ENCODE measurements at regions not wholly inside any gene's neighbourhood (a gene's known extent, or its start where the extent isn't known, plus 50 kb on each side); places are given as distances from the start of the nearest gene placed in this dataset.

DNA sequence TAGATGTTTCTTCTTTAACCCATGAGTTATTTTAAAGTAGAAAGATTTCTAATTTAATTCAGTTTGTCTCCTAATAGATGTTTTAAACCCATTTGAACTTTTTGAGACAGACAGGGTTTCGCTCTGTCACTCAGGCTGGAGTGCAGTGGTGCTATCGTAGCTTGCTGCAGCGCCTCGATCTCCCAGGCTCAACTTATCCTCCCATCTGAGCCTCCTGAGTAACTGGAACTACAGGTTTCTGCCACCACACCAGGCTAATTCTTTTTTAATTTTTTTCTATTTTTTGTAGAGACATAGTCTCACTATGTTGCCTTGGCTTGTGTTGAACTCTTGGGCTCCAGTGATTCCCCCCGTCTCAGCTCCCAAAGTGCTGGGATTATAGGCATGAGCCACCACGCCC, 53.0 kb upstream of the RAB18 start:
- DNase-seq (ENCODE audit: low spot score), result no peak

DNA sequence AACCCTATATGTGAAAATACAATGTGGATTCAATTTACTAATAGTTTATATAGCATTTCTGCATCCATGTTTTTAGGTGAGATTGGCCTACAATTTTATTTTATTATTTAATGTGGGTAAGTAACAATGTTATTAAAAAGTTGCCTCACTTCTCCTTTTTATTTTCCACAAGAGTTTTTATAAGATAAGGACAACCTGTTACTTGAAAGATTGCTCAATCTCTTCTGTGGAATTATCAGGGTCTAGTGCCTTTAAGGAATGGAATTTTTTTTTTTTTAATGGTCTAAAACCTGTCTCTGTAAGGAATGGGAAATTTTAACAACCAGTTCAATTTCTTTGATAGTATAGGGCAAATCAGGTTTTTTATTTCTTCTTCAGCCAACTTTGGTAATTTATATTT, 53.9 kb upstream of the RAB18 start:
- no peak for DNase-seq (ENCODE audit: low spot score)

DNA sequence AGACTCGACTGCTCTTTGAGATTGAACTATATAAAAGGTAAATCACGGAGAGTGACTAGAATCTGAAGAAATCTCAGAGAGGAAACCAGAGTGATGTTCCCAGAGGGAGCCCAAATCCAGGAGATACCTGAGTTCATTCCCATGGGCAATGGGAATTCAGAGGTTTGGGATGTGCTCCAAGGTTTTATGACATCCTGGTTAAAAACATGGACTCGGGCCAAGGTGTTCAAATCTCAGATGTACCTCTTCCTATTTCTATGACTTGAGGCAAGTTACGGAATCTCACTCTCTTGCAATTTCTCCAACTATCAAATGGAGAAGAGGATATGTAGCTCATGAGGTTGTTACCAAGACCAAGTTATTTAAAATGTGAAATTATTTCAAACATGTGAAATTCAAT, 54.5 kb upstream of the RAB18 start:
- DNase-seq (ENCODE audit: low spot score), result no peak

DNA sequence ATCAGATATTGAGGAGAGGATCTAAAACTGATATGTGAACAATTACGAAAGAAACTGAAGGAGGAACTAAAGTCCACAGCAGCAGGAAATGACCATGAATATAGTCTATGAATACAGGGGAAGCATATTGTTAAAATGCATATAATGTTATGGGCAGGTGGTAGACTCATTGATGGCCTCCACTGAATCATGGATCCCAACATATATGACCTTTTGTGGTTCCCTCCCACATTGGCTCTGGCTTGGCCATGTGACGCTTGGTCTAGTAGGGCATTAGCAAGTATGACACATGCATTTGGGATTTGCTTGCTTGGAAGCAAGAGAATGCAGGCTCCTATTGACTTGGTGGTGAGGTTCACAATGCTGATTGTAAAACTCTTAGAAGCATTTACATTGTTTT, 55.2 kb upstream of the RAB18 start:
- no peak for DNase-seq (ENCODE audit: low spot score)

DNA sequence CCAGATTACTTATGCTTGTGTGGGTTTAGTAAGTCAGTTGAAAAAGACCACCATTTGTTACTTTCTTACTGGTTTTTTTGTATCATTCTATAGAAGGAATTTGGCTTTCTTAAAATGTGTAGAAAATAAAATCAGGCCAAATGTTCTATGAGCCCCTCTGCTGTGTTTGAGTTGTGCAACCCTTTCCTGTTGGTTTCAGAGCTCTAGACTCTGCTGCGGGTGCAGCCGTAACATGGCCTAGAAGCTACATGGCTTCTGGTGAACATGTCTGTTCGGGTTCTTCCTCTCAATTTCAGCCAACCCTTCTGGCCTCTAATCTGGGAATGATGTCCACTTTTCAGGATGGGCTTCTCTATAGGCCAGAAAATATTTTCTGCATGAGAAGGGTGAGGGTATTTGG, 56.6 kb upstream of the RAB18 start:
- no peak for DNase-seq (ENCODE audit: low spot score)

DNA sequence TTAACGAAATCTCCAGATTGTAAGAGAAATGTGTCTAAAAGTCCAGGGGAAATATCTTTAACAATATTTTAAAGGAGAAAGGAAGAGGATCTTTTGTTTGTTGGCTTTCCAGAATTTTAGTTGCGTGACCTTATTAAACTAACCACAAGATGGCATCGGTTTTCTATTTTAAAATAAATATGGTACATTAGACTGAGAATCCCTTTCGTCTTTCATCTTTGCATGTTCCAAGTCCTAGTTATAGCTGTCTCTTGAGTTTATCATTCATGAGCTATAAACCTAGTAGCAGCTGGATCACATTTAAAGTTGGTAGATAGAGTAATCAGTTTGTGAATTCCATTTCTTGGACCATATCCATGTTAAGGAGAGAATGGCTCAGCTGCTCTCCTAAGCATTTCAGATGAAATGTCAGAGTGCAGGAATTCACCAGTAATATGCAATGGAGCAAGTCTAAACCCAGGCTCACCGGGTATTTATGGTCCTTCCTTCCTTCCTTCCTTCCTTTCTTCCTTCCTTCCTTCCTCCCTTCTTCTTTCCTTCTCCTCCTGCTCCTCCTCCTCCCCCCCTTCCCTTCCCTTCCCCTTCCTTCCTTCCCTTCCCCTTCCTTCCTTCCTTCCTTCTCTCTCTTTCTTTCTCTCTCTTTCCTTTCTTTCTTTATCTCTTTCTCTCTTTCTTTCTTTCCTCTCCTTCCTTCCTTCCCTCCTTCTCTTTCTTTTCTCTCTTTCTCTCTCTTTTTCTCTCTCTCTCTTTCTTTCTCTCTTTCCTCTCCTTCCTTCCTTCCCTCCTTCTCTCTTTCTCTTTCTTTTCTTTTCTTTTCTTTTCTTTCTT, 57.8 kb upstream of the RAB18 start:
- DNase-seq (ENCODE audit: low spot score), result no peak

DNA sequence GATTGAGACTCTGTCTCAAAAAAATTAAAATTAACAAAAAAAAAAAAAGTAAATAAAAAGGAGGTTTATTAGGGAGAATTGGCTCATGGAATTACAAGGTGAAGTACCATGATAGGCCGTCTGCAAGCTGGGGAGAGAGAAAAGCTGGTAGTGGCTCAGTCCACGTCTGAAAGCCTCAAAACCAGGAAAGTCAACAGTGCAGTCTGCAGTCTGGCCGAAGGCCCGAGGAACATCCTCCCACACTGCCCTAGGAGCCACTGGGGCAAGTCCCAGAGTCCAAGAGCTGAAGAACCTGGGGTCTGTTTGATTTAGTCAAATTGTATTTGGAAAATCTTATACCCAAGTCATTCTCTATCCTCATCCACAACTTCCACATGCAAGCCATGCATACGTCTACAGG, 59.0 kb upstream of the RAB18 start:
- no peak for DNase-seq (ENCODE audit: low spot score)

DNA sequence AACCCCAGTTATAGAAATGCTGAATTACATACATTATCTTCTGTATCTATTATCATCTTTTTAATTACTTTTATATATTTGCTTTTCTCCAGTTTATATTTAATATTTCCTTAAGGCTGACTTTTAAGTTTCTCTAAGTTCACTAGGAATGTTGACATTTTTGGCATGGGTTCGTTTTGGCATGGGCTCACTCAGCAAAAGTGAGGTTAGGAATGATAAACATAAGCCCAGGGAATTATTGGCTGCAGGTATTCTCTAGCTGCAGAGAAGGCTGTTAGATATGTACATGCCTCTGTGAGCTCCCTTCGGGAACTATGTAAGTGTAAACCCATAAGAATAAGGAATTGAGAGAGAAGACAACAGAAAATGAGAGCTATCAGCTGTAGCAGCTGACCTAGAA, 63.6 kb upstream of the RAB18 start:
- DNase-seq (ENCODE audit: low spot score), result no peak

DNA sequence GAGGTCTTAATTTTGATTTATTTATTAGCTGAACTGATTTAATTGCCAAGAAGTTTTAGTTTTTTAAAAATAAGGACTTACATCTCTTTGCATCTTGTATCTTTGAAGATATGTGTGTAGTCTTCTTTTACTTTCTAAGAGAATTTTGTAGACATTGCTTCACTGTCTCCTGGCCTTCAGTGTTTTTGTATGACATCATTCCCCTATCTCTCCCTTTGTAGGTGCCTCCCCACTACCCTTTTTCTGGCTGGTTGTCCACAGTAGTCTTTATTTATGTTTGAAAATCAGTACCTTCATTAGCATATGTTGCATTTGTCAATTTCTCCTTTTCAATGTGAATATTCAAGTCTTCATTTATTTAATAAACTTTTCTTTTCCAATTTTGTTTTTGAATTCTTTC, 64.1 kb upstream of the RAB18 start:
- DNase-seq (ENCODE audit: low spot score), result no peak

DNA sequence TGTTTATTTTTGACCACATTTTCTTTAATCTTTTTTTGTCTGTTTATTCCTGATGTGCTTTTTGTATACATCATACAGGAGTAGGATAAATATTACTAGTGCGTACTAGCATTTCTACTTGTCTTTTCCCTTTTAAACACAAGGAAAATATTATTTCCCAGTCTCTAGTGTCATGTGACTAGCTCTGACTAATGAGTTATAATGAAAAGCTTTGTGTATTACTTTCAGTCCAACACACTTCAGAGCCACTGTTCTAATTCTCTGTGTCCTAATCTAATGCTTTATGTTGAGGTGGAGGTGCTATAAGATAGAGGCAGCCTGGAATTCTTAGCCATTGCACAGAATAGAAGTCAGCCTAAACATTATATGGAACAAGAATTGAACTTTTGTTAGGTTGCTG, 65.0 kb upstream of the RAB18 start:
- DNase-seq (ENCODE audit: low spot score), result no peak

DNA sequence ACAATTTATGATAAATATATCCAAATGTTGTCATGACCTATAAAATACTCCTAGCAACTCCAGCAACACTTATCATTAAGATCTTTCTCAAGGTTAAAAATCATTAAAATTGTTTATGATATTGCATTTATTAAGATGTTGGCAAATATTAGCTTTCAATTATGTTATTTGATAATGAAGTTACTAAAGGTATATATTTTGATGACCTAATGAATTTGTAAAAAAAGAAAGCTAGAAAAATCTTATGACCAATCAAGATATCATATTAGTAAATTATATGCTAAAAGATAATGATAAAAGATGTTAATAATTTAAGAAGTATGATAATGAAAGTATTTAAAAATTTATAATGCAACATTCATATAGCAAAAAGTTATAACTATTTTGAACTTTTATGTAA, 66.3 kb upstream of the RAB18 start:
- DNase-seq (ENCODE audit: low spot score), result no peak

DNA sequence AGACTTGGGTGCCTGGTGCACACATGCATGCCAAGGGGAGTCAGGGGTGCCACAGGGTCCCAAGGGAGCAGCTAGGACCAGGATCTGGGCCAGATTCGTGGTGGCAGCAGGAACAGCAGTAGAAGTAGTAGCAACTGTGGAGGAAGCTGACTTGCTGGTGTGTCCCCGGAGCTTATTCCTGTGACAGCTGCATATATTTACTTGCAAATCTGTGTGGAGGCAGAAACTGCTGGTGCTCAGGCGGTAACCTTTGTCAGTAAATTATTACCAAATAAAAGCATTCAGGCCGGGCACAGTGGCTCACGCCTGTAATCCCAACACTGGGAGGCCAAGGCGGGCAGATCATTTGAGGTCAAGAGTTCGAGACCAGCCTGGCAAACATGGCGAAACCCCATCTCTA, 67.4 kb upstream of the RAB18 start:
- DNase-seq (ENCODE audit: low spot score), result no peak

DNA sequence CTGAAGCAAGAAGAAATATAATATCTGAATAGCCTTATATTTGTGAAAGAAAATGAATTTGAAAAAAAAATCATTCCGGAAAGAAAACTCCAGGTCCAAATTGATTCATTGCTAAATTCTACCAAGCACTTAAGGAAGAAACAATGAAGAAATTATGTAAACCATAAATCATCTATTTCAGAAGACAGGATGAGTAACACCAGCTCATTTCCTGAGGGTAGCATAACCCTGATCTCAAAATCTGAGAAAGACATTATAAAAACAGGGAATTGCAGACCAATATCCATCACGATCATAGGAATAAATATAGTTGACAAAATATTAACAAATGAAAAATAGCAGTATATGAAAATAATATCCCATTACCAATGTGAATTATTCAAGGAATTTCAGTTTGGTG, 70.1 kb upstream of the RAB18 start:
- DNase-seq (ENCODE audit: low spot score), result no peak

DNA sequence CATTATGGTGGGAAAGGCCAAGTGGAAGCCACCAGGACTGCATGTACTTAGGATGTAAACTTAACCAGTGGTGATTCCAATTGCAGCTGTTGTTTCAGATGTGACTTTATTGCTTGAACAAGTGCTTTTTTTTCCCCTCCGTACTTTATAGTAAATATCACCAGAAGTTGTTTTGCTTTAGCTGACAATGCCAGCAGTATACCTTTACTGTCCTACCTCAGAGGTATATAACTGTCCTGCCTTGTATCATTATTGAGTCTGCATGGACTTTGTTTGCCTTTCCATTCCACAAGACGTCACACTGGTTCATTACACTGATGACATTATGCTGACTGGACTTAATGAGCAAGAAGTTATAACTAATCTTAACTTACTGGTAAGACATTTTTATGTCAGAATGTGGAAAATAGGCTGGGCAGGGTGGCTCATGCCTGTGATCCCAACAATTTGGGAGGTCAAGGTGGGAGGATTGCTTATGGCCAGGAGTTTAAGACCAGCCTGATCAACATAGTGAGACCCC, 77.1 kb upstream of the RAB18 start:
- no peak for DNase-seq (ENCODE audit: low spot score)

DNA sequence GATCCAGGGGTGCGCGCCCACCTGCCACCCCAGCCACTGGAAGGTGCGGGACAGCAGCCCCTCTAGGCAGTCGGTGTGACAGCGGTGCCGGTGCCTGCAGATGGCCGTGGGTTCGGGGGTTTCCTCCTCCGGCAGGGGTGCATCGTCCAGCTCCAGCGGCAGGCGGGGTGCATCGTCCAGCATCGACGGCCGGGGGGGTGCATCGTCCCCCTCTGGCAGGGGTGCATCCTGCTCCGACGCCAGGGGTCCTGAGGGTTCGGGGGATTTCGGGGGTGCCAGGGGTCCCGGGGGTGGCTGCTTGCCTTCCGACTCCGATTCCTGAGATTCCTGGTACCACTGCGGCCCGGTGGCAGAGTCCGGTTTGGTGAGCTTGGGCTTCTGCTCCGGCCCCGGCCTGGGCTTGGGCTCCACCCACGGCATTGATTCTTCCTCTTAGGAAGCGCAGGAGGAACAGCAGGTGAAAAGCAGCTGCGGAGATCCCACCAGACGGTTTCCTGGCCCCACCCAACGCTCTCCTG, 90.2 kb upstream of the RAB18 start:
- DNase-seq (ENCODE audit: low spot score), result no peak

DNA sequence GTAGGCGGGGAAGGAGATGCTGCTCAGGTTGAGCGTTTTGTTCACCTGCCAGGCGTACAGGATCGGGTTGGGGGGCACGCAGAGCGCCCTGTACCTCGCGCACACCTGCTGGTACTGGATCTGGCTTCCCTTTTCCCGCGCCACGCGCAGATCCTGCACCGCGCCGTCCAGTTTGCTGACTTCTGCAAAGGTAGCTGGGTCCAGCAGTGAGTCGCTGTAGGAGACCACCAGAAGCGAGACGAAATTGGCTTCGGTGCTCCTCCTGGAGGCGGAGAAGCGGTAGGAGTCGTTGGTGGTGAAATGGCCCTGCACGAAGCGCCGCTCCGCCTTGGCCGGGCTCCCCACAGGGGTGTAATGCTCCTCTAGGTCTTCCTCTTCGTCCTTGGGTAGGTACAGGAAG, 90.7 kb upstream of the RAB18 start:
- no peak for DNase-seq (ENCODE audit: low spot score)

DNA sequence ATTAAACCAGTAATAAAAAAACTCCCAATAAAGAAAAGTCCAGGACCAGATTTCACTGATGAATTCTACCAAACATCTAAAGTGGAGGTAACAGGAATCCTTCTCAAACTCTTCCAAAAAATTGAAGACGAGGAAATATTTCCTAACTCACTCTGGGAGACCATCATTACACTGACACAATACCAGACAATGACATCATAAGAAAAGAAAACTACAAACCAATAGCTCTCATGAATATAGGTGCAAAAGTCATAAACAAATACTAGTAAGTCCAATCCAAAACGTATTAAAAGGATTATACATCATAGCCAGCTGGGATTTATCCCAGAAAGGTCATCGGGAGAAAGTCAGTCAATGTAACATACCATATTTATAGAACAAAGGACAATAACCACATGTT, 94.0 kb upstream of the RAB18 start:
- DNase-seq (ENCODE audit: low spot score), result no peak

DNA sequence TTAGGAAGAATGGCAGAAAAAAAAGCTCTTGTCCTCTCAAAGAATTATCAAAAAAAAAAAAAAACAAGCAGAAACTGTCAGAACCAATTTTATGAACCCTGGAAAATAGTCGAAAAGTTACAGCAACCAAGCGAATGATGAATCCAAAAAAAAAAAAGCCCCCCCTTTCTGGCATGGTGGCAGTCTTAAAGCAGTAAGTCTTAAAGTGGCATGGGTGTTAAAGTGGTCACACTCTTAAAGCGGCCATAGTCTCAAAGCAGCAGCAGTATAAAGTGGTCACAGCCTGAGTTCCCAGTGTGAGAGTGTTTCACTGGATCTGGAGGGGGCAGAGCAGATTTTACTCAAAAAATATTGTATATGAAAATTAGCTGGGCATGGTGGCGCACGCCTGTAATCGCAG, 96.8 kb upstream of the RAB18 start:
- no peak for DNase-seq (ENCODE audit: low spot score)

DNA sequence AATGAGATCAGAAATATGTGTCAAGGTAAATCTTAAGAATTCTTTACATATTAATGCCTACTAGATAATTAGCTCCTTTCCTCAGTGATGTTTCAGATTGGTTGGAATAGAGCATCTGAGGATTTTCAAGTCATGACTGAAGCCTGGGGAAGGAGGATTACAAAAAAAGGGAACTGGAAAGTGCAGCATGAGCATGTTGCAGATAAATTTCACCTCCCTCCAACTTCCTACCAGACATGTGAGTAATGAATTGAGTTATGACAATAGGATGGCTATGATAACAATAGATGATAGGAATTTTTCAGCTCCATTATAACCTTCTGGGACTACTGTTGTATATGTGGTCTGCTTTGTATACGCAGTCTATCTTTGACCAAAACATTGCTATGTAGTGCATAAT, 104.2 kb upstream of the RAB18 start:
- DNase-seq (ENCODE audit: low spot score), result no peak

DNA sequence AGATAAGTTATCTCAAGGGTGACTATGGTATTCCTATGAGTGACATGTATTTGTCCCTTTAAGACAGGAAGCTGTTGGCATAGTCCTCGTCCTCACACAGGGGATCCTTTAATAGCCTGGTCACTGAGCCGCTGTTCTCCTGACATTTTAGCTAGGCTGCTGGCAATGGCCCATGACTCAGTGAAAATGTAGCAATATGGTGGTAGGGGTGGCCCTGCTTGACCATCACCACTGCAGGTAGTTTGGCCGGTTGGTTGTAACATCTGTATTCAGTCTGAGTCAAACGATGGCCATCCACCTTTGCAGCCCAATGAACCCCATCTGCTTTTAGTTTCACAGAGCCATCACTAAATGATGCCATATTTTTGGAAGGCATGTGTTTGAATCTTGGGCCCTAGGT, 110.1 kb upstream of the RAB18 start:
- DNase-seq (ENCODE audit: low spot score), result no peak

DNA sequence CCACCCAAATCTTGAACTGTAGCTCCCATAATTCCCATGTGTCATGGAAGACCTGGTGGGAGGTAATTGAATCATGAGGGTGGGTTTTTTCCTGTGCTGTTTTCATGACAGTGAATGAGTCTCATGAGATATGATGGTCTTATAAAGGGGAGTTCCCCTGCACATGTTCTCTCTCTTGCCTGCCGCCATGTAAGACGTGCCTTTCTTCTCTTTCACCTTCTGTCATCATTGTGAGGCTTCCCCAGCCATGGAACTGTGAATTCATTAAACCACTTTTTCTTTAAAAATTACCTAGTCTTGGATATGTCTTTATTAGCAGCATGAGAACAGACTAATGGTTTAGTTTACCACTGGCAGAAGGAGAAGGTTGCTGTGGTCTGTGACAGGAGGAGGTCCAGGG, 111.5 kb upstream of the RAB18 start:
- DNase-seq (ENCODE audit: low spot score), result no peak

DNA sequence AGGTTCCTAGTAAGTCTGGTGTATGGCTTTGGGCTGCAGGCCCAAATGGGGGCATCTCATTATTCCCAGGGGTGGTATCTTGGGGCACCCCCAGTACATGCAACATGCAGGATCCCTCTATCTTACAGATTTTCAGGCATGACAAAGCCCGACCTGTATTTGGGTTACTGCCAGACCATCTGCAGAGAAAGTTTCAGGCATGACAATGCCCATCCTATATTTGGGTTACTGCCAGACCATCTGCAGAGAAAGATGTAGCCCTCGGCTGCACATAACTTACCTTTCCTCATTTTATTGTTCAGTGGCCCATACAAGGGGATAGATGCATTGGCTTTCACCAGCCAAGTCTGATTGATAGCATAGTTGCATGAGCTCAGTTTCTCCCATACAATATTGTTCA, 112.2 kb upstream of the RAB18 start:
- DNase-seq (ENCODE audit: low spot score), result no peak

DNA sequence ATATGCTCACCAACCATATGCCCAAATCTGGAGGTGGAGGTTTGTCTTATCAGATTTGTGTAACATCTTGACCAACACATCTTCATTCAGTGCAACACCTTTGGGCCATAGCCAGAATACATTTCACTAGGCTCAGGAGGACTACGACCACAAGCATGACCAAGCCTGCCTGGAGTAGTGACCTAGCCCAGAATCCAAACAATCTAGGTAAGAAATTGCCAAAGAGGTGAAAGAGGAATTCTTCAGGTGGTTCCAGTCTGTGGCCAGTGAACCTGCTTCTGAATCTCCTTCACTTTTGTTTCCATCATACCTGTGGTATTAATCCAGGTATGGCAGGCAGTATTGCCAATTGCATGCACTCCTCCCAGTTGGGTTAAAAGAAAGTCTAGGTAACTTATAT, 112.8 kb upstream of the RAB18 start:
- no peak for DNase-seq (ENCODE audit: low spot score)

DNA sequence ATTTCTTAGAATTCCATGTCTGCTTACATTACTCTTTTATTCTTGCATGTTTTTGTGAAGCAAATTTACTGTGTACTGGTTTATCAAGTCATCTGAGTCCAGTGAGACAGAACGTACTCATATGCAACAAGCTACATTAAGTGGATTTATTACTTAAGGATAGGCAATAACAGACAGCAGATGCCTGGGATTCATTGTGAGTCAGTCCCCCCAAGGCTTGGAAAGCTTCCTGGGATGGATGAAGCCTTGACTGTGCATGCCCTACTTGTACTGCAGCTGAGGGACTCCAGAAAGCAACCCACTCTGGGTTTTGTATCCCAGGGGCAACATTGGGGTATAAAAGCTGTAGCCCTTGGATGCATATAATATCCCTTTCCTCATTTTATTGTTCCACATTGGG, 113.4 kb upstream of the RAB18 start:
- DNase-seq (ENCODE audit: low spot score), result no peak

All from ecto neural progenitor cell (in vitro differentiated cells).